ENCODE measurements at regions not wholly inside any gene's neighbourhood (a gene's known extent, or its start where the extent isn't known, plus 50 kb on each side); places are given as distances from the start of the nearest gene placed in this dataset.

- TF ChIP-seq ZNF239 (tag by site-specific recombination; IDR thresholded peaks at IDR 0.05) (no peak), ZNF677 (tag by site-specific recombination; IDR thresholded peaks at IDR 0.05) (no peak), SCRT1 (tag by site-specific recombination; IDR thresholded peaks at IDR 0.05; ENCODE audit: borderline replicate concordance) (no peak), ZNF274 (IDR thresholded peaks at IDR 0.05; ENCODE audit: low read length) (no peak), ZNF274 (tag by site-specific recombination; IDR thresholded peaks at IDR 0.05; ENCODE audit: borderline replicate concordance) (no peak), ZNF791 (tag by site-specific recombination; IDR thresholded peaks at IDR 0.05) (no peak), ZNF292 (tag by site-specific recombination; IDR thresholded peaks at IDR 0.05; ENCODE audit: borderline replicate concordance, low read depth) (no peak), ATF2 (tag by site-specific recombination; IDR thresholded peaks at IDR 0.05; ENCODE audit: low read depth) (no peak), ZNF48 (tag by site-specific recombination; IDR thresholded peaks at IDR 0.05) (no peak), ZNF571 (tag by site-specific recombination; IDR thresholded peaks at IDR 0.05) (no peak)
Observed at GRCh38 chr12:84422340-84422739, 490.3 kb downstream of the SLC6A15 start (continued).

DNA sequence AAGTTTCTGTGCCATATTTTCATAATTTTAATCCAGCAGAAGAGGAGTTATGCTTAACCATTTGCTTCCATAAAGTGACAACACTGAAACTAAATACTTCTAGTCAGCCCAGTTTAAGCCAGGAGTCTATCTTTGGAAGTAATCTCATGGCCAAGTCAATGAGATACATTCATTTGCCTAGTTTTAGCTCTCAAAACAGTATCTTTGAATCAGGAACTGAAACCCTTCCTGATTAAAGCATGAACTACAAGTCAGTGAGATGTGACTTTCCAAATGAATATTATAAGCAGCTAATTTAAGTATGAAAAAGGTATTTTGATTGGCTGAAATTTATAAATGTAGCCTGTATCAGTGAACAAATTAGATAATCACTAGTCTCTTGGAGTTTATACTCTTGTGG is 491.5 kb downstream of the SLC6A15 start:
- Histone ChIP-seq H3K4me3 (ENCODE audit: low read depth, low read length) (no peak overlapping the region), H3K27ac (ENCODE audit: extremely low read depth, low read depth, low read length) (no peak overlapping the region), H3K4me1 (ENCODE audit: control insufficient read depth, insufficient read depth, low read length) (no peaks in the 10 kb centered on the region), H3K9me3 (ENCODE audit: control insufficient read depth, insufficient read depth, low read depth, low read length) (no peaks in the 10 kb centered on the region), H3K36me3 (ENCODE audit: control insufficient read depth in 2 of 2, insufficient read depth in 1 of 2, low read length in 2 of 2) (no peaks in the 10 kb centered on the region)
- TF ChIP-seq ZNF561 (tag by site-specific recombination; IDR thresholded peaks at IDR 0.05; ENCODE audit: borderline replicate concordance) (no peak), ZNF174 (tag by site-specific recombination; IDR thresholded peaks at IDR 0.05) (no peak), TSHZ1 (tag by site-specific recombination; IDR thresholded peaks at IDR 0.05; ENCODE audit: borderline replicate concordance) (no peak), ZNF843 (tag by site-specific recombination; IDR thresholded peaks at IDR 0.05) (no peak), GLI2 (tag by site-specific recombination; IDR thresholded peaks at IDR 0.05; ENCODE audit: borderline replicate concordance, low read depth) (no peak), ZNF785 (tag by site-specific recombination; IDR thresholded peaks at IDR 0.05) (no peak), FEZF1 (tag by site-specific recombination; IDR thresholded peaks at IDR 0.05) (no peak), ZBTB20 (tag by site-specific recombination; IDR thresholded peaks at IDR 0.05) (no peak), ZEB2 (tag by site-specific recombination; IDR thresholded peaks at IDR 0.05) (no peak), WT1 (tag by site-specific recombination; IDR thresholded peaks at IDR 0.05) (no peak), GLIS1 (tag by site-specific recombination; IDR thresholded peaks at IDR 0.05) (no peak), ZNF488 (tag by site-specific recombination; IDR thresholded peaks at IDR 0.05) (no peak), ZBTB8A (tag by site-specific recombination; IDR thresholded peaks at IDR 0.05) (no peak), ZNF214 (tag by site-specific recombination; IDR thresholded peaks at IDR 0.05; ENCODE audit: borderline replicate concordance) (no peak), ZNF404 (tag by site-specific recombination; IDR thresholded peaks at IDR 0.05) (no peak)
- TF ChIP-seq, protein P1, sequence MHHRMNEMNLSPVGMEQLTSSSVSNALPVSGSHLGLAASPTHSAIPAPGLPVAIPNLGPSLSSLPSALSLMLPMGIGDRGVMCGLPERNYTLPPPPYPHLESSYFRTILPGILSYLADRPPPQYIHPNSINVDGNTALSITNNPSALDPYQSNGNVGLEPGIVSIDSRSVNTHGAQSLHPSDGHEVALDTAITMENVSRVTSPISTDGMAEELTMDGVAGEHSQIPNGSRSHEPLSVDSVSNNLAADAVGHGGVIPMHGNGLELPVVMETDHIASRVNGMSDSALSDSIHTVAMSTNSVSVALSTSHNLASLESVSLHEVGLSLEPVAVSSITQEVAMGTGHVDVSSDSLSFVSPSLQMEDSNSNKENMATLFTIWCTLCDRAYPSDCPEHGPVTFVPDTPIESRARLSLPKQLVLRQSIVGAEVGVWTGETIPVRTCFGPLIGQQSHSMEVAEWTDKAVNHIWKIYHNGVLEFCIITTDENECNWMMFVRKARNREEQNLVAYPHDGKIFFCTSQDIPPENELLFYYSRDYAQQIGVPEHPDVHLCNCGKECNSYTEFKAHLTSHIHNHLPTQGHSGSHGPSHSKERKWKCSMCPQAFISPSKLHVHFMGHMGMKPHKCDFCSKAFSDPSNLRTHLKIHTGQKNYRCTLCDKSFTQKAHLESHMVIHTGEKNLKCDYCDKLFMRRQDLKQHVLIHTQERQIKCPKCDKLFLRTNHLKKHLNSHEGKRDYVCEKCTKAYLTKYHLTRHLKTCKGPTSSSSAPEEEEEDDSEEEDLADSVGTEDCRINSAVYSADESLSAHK (tag by site-specific recombination; IDR thresholded peaks at IDR 0.05) = no peak
- CTCF ChIA-PET = interaction anchor here (0.7 kb wide), 1 partner anchor 83 kb away, joined by 6 read pairs; no protein-coding TSS in a partner anchor
- POLR2A ChIA-PET = no interaction called here
